RWPE1 (cell line): ENCODE measurements at regions not wholly inside any gene's neighbourhood (a gene's known extent, or its start where the extent isn't known, plus 50 kb on each side); places are given as distances from the start of the nearest gene placed in this dataset.
"Not testable (repeated sequence)": the region's sequence is repeated elsewhere in the genome, so short reads cannot be mapped to it uniquely, and the experiment has no call there.

Experiments
- CTCF ChIA-PET: fragments of 350-600 bp; sonication (Branson Sonifier 250); formaldehyde crosslinking; extraction: SDS; loops from one replicate; lab custom pipeline; 2021; lab: Yijun Ruan, JAX
- POLR2A ChIA-PET: fragments of 400-600 bp; formaldehyde crosslinking; extraction: SDS; loops from one replicate; lab custom pipeline; 2020; ENCODE audit warnings: antibody characterized with exemption; ENCODE audit not compliant: low non-redundant PET; lab: Yijun Ruan, JAX
- DNase-seq: peaks from one replicate; pipeline ENCODE4 v3.0.0; 2012; ENCODE audit warnings: low spot score
- H3K27ac ChIP-seq: fragments of 450-650 bp; 2 replicates; pipeline ENCODE4 v1.5.1; 2017
- TF ChIP-seq, protein P1 (sequence below): fragments of 450-650 bp; conservative IDR thresholded peaks from 2 replicates; pipeline ENCODE4 v1.5.1; 2017; ENCODE audit warnings: low read depth, mild to moderate bottlenecking

DNA sequence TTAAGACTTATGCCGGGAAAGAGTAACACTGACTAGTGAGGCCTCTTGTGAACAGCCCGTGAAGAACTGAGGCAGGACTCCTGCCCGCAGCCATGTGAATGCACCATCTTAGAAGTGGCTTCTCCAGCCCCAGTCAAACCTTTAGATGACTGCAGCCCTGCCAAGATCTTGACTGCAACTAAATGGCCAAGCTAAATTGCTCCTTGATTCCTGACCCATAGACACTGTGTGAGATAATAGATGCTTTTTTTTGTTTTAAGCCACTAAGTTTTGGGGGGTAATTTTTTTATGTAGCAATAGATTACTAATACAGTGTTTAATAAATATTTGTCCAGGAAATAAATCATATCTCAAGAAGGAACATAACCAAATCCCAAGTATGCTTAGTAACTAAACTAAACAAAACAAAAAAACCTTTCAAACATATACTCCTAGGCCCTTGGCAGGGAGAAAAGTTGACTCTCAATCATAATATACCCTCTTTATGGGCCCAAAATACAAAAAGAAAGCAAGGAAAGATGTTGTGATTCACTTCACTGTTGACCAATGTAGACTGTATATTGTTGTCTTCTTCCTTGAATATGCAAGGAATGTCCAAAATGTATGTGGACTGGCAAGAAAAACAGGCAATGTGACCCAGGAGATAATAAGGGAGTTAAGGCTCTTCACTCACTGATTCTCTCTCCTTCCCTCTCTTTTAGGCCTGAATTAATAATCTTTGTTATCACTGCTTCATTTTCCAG, 79.7 kb upstream of the ZNF366 start:
- TF ChIP-seq, protein P1, sequence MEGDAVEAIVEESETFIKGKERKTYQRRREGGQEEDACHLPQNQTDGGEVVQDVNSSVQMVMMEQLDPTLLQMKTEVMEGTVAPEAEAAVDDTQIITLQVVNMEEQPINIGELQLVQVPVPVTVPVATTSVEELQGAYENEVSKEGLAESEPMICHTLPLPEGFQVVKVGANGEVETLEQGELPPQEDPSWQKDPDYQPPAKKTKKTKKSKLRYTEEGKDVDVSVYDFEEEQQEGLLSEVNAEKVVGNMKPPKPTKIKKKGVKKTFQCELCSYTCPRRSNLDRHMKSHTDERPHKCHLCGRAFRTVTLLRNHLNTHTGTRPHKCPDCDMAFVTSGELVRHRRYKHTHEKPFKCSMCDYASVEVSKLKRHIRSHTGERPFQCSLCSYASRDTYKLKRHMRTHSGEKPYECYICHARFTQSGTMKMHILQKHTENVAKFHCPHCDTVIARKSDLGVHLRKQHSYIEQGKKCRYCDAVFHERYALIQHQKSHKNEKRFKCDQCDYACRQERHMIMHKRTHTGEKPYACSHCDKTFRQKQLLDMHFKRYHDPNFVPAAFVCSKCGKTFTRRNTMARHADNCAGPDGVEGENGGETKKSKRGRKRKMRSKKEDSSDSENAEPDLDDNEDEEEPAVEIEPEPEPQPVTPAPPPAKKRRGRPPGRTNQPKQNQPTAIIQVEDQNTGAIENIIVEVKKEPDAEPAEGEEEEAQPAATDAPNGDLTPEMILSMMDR = no peak
- H3K27ac ChIP-seq = no peak overlapping the region
- DNase-seq = no peak
- ChIA-PET CTCF (no interaction called here), POLR2A (no interaction called here)

DNA sequence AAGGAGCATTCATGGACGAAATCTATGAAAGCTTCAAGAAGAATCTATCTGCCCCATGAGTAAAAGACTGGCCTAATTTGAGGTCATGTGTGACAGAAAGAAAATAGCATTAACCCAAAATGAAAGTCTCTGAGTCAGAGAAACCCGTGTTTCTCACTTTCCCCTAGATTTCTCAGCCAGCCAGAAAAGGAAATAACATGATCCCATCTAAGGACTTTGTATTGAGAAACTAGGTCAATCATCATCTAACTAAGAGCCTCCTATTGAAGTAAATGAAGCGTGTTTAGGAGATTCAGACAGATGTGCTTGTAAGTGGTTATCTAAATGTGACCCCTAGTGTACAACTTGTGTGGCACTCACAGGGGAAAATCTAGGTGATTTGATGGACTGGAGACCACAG, 77.3 kb upstream of the ZNF366 start:
- DNase-seq = no peak
- ChIA-PET CTCF (interaction anchor here (0.6 kb wide), 1 partner anchor 128 kb away, joined by 3 read pairs; no protein-coding TSS in a partner anchor), POLR2A (no interaction called here)
- TF ChIP-seq, protein P1 = no peak
- no peak overlapping the region for H3K27ac ChIP-seq

DNA sequence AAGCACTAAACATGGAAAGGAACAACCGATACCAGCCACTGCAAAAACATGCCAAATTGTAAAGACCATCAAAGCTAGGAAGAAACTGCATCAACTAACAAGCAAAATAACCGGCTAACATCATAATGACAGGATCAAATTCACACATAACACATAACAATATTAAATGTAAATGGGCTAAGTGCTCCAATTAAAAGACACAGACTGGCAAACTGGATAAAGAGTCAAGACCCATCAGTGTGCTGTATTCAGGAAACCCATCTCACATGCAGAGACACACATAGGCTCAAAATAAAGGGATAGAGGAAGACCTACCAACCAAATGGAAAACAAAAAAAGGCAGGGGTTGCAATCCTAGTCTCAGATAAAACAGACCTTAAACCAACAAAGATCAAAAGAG, 72.1 kb upstream of the ZNF366 start:
- H3K27ac ChIP-seq, CTCF ChIA-PET, DNase-seq, POLR2A ChIA-PET: not testable (repeated sequence)

DNA sequence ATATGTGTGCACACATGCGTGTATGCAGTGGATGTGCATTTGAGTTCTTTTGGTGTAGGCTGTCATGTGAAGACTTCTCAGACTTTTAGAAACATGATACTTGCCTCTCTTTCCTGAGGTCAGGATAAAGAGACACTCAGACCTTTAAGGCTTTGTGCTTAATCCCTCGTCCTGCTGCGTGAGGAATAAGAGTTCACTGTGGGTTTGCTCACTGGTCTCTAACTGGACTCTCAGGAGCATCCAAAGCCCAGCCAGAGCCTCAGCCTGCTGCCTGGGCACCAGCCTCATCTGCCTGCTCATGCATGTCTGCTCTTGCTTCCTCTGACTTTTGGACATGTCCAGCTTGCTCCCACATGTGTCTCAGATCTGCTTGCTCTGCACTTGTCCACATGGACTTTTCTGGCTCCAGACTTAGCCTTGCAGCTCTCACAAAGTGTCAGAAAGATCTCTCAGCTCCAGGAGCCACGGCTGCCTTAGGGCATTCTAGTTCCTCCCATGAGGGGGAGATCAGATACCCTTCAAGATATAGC, 65.1 kb upstream of the ZNF366 start:
- CTCF ChIA-PET = interaction anchor here (0.6 kb wide), 1 partner anchor 85 kb away, joined by 4 read pairs; no protein-coding TSS in a partner anchor
- TF ChIP-seq, protein P1 = no peak
- DNase-seq = no peak
- POLR2A ChIA-PET = no interaction called here
- H3K27ac ChIP-seq = 0 out of 2 replicates have a peak overlapping the region, but pooled peaks have one; percentile 21

DNA sequence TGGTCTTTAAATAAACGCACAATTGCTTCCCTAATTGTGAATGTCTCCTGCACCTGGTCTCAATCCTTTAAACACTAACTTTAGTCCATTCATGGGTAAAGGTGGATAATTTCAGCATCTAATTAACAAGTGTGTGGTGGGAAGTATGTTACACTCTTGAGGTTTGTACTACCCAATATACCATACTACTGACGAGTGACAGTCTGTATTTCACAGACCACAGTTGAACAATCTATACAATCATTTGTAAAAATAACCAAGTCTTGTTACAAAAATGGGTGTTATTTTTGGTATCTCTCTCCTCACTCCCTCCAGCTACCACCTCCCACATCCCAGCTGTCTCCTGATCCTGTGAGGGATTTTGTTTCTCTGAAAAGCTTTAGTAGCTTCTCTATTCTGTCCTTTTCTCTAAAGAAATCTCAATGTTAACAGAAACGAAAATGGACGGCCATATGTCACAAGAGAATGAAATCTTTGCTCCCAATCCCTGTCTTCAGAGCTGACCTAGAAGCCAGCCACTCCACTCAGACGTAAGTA, 62.3 kb upstream of the ZNF366 start:
- TF ChIP-seq, protein P1 = no peak
- ChIA-PET CTCF (no interaction called here), POLR2A (no interaction called here)
- DNase-seq = no peak
- no peak overlapping the region for H3K27ac ChIP-seq

DNA sequence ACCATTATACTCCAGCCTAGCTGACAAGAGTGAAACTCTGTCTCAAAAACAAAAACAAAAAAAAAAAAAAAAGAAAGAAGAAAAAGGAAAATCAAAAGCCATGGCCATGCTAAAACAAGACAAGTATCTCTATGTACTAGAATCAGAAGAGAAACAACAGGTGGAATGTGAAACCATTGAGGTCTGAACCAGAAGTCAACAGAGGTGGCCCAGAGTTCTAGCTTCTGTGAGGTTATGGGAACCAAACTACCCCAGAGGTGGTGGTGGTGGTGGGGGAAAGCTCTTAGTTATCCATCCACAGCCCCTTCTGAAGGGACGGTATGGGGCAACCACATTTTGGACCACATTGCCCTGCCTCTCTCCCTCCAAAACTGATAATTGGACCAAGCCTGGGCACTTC, 59.5 kb upstream of the ZNF366 start:
- CTCF ChIA-PET = interaction anchor here (0.6 kb wide), 1 partner anchor 869 kb away, joined by 4 read pairs; no protein-coding TSS in a partner anchor
- no peak overlapping the region for H3K27ac ChIP-seq
- TF ChIP-seq, protein P1 = no peak
- DNase-seq = no peak
- POLR2A ChIA-PET = interaction anchor here (0.6 kb wide), 1 partner anchor 200 kb away, joined by 3 read pairs; no protein-coding TSS in a partner anchor
